ENCODE measurements at regions not wholly inside any gene's neighbourhood (a gene's known extent, or its start where the extent isn't known, plus 50 kb on each side); places are given as distances from the start of the nearest gene placed in this dataset.

DNA sequence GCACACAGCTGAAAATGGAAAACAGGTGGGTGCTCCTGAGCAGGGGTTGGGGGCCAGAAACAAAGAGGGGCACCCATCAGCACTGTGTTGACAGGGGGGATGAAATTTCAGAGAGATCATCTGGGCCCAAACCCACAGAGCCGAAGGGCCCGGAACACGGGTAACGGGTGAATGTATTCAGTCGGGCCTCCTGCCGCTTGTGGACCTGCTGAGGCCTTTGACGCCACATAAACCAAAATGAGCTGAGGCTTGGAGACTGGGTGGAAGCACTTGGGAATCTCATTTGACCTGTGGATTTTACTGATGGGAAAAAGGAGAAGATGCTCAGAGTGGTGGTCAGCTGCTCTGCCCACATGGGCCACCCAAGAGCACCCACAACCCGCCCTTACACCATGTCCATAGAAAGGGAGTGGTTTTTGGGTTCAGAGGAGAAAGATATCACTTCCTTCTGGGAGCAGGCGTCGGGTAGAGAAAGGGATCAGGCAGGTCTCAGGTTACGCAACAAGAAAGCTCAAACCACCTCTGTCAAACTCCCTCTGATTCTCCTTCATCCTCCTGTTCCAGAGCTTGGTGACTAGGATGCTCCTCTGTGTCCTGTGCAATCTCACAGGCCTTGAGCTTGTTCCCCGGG, 106.8 kb upstream of the BCL2L14 start:
- Histone ChIP-seq H3K4me1 (ENCODE audit: control insufficient read depth, insufficient read depth, low read length) (peaks cover 5% of the 10 kb centered on the region), H3K4me2 (ENCODE audit: low read length) (no peak overlapping the region), H3K9me3 (replicated peaks; ENCODE audit: low read length) (no peaks in the 10 kb centered on the region), H3K4me3 (ENCODE audit: low read length) (no peak overlapping the region), H3K9ac (ENCODE audit: low read depth, low read length) (no peak overlapping the region), H3K36me3 (ENCODE audit: insufficient read depth, low read length) (no peaks in the 10 kb centered on the region), H3K27me3 (ENCODE audit: control insufficient read depth, insufficient read depth, low read length) (peaks cover 13% of the 10 kb centered on the region)

GRCh38 chr12:11965258-11965910, 105.4 kb upstream of the BCL2L14 start:
- no peaks in the 10 kb centered on the region for H3K36me3 ChIP-seq (ENCODE audit: insufficient read depth, low read length)
- no peaks in the 10 kb centered on the region for H3K4me1 ChIP-seq (ENCODE audit: control insufficient read depth, insufficient read depth, low read length)
- H3K9me3 ChIP-seq (replicated peaks; ENCODE audit: low read length): no peaks in the 10 kb centered on the region

DNA sequence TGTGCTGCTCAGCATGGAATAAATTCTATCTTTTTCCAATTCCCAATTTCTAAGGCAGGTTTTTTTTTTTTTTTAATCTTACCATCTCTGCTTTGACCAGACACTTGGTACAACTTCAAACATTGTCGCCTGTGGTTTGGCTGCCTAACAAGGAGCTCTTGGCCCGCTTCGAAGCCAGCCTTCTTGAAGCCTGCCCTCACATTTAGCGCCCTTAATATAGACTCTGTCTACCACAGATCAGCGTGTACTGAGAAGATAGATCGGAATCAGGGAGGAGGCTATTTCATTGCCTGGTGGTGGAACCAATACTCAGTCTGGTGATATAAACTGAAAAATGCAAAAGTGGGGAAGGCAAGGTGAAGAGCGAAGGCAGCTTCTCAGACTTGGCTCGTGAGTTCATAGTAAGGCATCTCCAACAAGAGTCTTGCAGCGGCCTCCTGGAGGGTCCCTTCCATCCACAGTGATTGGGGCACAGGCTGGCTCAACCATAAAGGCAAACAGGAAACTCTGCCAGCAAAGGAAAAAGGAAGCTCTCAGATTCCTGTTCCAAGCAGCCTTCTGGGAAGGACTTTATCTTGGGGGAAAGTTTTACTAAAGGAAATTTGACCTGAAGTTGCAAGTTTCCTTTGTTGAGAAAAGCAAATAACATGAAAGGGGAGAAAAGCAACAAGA, 103.2 kb upstream of the BCL2L14 start:
- no peaks in the 10 kb centered on the region for H3K4me1 ChIP-seq (ENCODE audit: control insufficient read depth, insufficient read depth, low read length)
- no peak overlapping the region for H3K4me3 ChIP-seq (ENCODE audit: low read length)
- H3K9ac ChIP-seq (ENCODE audit: low read depth, low read length): no peak overlapping the region
- H3K4me2 ChIP-seq (ENCODE audit: low read length): no peak overlapping the region
- peaks cover 16% of the 10 kb centered on the region for H3K27me3 ChIP-seq (ENCODE audit: control insufficient read depth, insufficient read depth, low read length)
- H3K9me3 ChIP-seq (replicated peaks; ENCODE audit: low read length): no peaks in the 10 kb centered on the region
- H3K36me3 ChIP-seq (ENCODE audit: insufficient read depth, low read length): no peaks in the 10 kb centered on the region

More at GRCh38 chr12:11965258-11965910, 105.4 kb upstream of the BCL2L14 start:
- H3K4me2 ChIP-seq (ENCODE audit: low read length): no peak overlapping the region
- H3K4me3 ChIP-seq (ENCODE audit: low read length): no peak overlapping the region
- H3K27me3 ChIP-seq (ENCODE audit: control insufficient read depth, insufficient read depth, low read length): peaks cover 16% of the 10 kb centered on the region
- no peak overlapping the region for H3K9ac ChIP-seq (ENCODE audit: low read depth, low read length)

DNA sequence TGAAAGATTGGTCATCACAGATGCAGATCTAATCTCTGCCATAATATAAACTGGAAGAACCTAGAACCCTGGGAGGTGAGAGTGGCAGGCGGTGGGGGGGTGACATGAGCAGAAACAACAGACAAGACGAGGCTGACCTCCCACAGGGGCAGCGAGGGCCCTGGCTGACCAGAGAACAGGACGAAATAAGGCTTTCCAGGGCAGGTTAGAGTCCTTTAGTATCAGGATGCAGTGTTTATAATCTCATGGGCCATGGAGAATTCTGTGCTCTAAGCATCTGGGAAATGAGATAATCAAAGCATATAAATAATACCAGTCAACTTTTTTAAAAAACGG, 102.7 kb upstream of the BCL2L14 start:
- Histone ChIP-seq H3K4me3 (ENCODE audit: low read length) (no peak overlapping the region), H3K4me2 (ENCODE audit: low read length) (no peak overlapping the region), H3K27me3 (ENCODE audit: control insufficient read depth, insufficient read depth, low read length) (peaks cover 19% of the 10 kb centered on the region), H3K9ac (ENCODE audit: low read depth, low read length) (no peak overlapping the region), H3K9me3 (replicated peaks; ENCODE audit: low read length) (no peaks in the 10 kb centered on the region), H3K36me3 (ENCODE audit: insufficient read depth, low read length) (no peaks in the 10 kb centered on the region), H3K4me1 (ENCODE audit: control insufficient read depth, insufficient read depth, low read length) (no peaks in the 10 kb centered on the region)

DNA sequence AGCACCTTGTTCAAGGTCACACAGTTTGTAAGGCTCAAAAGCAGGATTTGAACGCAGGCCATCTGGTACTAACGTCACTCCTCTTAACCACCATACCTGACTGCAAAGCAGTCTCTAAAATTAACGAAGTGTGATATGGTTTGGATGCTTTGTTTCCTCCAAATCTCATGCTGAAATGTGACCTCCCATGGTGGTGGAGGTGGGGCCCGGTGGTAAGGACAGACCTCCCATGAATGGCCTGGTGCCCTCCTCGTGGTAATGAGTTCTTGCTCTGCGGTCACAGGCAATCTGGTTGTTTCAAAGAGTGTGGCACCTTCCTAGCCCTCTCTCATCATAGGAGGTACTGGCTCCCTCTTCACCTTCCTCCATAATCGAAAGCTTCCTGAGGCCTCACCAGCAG, 102.2 kb upstream of the BCL2L14 start:
- H3K9me3 ChIP-seq (replicated peaks; ENCODE audit: low read length): no peaks in the 10 kb centered on the region
- H3K4me1 ChIP-seq (ENCODE audit: control insufficient read depth, insufficient read depth, low read length): no peaks in the 10 kb centered on the region
- H3K4me2 ChIP-seq (ENCODE audit: low read length): no peak overlapping the region
- no peak overlapping the region for H3K9ac ChIP-seq (ENCODE audit: low read depth, low read length)
- H3K4me3 ChIP-seq (ENCODE audit: low read length): no peak overlapping the region
- peaks cover 22% of the 10 kb centered on the region for H3K27me3 ChIP-seq (ENCODE audit: control insufficient read depth, insufficient read depth, low read length)
- H3K36me3 ChIP-seq (ENCODE audit: insufficient read depth, low read length): no peaks in the 10 kb centered on the region

DNA sequence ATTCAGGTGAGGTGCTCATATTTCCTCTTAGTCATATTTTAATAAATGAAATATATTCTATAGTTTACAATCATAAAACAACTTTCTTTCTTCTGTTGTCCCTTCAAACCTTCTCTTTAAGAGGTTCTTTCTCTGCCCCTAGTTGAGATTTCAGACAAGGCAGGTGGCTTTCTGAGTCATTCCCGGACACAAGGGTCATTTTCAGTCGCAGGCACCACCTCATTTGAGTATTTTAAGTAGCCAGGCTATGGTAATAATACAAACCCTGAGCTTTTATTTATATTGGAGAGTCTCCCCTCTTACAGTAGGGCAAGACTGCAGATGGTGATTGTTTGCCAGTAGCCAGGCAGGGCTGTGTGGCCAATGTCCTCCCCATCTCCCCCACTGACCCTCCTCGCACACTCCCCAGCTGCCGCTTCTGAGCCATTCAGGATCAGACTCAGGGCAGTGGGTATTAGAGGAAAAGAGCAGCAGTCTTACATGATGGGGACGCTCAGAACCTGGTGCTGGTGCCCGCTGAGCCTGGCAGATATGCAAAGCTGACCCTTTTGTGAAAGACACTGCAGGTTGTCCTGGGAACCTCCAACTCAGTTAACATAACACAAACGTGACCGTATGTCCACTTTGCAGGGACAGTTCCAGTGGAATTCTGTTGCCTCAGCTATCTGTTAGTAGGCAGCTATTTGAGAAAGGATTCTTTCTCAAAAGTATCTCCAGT, 101.1 kb upstream of the BCL2L14 start:
- H3K4me2 ChIP-seq (ENCODE audit: low read length): no peak overlapping the region
- H3K9me3 ChIP-seq (replicated peaks; ENCODE audit: low read length): no peaks in the 10 kb centered on the region
- no peak overlapping the region for H3K9ac ChIP-seq (ENCODE audit: low read depth, low read length)
- H3K4me3 ChIP-seq (ENCODE audit: low read length): no peak overlapping the region
- H3K27me3 ChIP-seq (ENCODE audit: control insufficient read depth, insufficient read depth, low read length): peaks cover 24% of the 10 kb centered on the region
- H3K4me1 ChIP-seq (ENCODE audit: control insufficient read depth, insufficient read depth, low read length): no peaks in the 10 kb centered on the region
- no peaks in the 10 kb centered on the region for H3K36me3 ChIP-seq (ENCODE audit: insufficient read depth, low read length)

DNA sequence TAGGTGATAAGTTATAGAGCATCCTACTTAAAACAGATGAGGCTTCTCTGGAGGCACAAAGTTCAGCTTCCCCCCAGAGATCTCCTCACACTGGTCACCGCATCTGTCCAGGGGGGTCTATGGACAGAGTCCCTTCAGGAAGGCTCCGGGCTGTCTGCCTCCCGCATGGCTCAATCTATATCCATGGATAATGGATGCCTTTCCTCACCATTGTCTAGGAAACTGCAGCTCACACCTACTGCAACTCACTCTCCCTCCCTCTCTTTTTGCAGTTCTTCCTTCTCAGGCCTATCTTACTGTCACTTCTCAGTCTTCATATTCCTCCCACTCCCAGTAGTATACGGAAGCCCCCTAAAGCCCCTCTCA, 100.6 kb upstream of the BCL2L14 start:
- no peaks in the 10 kb centered on the region for H3K4me1 ChIP-seq (ENCODE audit: control insufficient read depth, insufficient read depth, low read length)
- H3K27me3 ChIP-seq (ENCODE audit: control insufficient read depth, insufficient read depth, low read length): peaks cover 28% of the 10 kb centered on the region
- H3K9ac ChIP-seq (ENCODE audit: low read depth, low read length): no peak overlapping the region
- H3K4me2 ChIP-seq (ENCODE audit: low read length): no peak overlapping the region
- H3K4me3 ChIP-seq (ENCODE audit: low read length): no peak overlapping the region
- no peaks in the 10 kb centered on the region for H3K36me3 ChIP-seq (ENCODE audit: insufficient read depth, low read length)
- H3K9me3 ChIP-seq (replicated peaks; ENCODE audit: low read length): no peaks in the 10 kb centered on the region

GRCh38 chr12:11973396-11973795, 97.3 kb upstream of the BCL2L14 start:
- Histone ChIP-seq H3K9me3 (replicated peaks; ENCODE audit: low read length) (no peaks in the 10 kb centered on the region), H3K4me2 (ENCODE audit: low read length) (no peak overlapping the region), H3K4me3 (ENCODE audit: low read length) (no peak overlapping the region), H3K4me1 (ENCODE audit: control insufficient read depth, insufficient read depth, low read length) (no peaks in the 10 kb centered on the region), H3K9ac (ENCODE audit: low read depth, low read length) (no peak overlapping the region), H3K27me3 (ENCODE audit: control insufficient read depth, insufficient read depth, low read length) (peaks cover 16% of the 10 kb centered on the region), H3K36me3 (ENCODE audit: insufficient read depth, low read length) (no peaks in the 10 kb centered on the region)

DNA sequence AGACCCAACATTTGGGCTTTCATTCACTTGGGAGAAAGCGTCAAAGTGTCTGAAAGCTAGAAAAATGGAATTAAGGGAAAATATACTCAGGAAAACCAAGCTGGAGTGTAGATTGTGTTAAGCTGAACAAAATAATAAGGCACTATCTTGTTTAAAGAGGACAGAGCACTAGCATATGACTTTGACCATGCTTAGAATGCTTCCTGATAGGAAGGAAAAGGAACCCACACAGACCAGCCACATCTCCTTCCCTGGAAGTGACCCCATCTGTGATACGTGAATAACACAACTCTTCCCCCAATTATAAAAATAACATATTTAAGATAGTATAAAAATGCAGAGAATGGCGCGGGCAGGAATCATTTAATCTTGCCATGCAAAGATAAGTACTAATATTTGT, 94.7 kb upstream of the BCL2L14 start:
- no peak overlapping the region for H3K4me2 ChIP-seq (ENCODE audit: low read length)
- no peak overlapping the region for H3K4me3 ChIP-seq (ENCODE audit: low read length)
- H3K9ac ChIP-seq (ENCODE audit: low read depth, low read length): no peak overlapping the region
- H3K9me3 ChIP-seq (replicated peaks; ENCODE audit: low read length): no peaks in the 10 kb centered on the region
- H3K4me1 ChIP-seq (ENCODE audit: control insufficient read depth, insufficient read depth, low read length): peaks cover under 1% of the 10 kb centered on the region
- H3K27me3 ChIP-seq (ENCODE audit: control insufficient read depth, insufficient read depth, low read length): peaks cover 12% of the 10 kb centered on the region
- H3K36me3 ChIP-seq (ENCODE audit: insufficient read depth, low read length): no peaks in the 10 kb centered on the region

DNA sequence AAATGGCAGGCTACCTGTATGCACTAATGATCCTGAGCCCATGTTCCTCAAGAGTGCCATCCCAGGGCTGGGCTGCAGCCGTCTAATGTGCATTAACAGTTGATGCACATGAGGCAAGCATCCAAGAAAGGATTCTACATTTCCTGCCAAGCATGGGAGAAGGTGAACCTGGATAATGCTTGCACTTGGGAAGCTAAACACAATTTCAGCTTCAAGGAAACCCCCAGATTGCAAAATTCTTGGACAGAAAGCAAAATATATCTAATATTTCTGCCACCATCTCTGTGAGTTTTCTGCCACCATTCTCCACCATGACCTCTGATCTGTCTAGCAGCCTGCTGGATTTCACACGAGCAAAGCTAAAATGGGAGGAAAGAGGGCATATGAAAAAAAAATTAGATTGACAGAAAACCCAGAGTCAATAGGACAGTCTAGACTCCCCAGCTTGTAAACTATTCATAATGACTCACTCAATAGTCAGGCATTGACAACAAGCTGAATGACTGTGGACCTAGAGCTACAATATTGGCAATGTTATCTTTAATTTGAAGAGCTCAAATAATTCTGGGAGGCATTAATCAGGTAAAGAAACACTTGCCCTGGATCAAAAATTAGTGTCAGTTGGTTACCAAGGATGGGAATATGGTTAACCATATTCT, 91.9 kb upstream of the BCL2L14 start:
- Histone ChIP-seq H3K36me3 (ENCODE audit: insufficient read depth, low read length) (no peaks in the 10 kb centered on the region), H3K27me3 (ENCODE audit: control insufficient read depth, insufficient read depth, low read length) (peaks cover 7% of the 10 kb centered on the region), H3K9ac (ENCODE audit: low read depth, low read length) (no peak overlapping the region), H3K4me1 (ENCODE audit: control insufficient read depth, insufficient read depth, low read length) (peaks cover 6% of the 10 kb centered on the region), H3K4me3 (ENCODE audit: low read length) (no peak overlapping the region), H3K4me2 (ENCODE audit: low read length) (no peak overlapping the region), H3K9me3 (replicated peaks; ENCODE audit: low read length) (no peaks in the 10 kb centered on the region)

DNA sequence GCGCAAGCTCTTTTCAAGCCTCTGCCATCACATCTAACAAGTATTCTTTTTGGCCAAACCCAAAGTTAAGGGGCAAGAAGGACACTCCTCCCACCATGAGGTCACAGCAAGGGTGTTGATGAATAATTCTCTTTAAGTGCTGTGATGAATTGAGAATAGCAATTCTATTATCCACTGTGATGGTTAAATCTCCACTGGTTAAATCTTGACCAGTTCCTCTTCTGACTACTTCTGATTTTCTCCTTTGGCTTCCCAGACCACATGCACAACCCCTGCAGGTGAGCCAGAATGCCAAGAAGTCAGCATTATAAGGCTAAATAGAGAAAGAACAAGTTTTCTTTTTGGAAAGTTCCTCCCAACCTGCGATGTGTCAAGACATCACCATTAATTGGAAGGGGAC, 90.6 kb upstream of the BCL2L14 start:
- H3K27me3 ChIP-seq (ENCODE audit: control insufficient read depth, insufficient read depth, low read length): no peaks in the 10 kb centered on the region
- H3K9me3 ChIP-seq (replicated peaks; ENCODE audit: low read length): no peaks in the 10 kb centered on the region
- no peaks in the 10 kb centered on the region for H3K36me3 ChIP-seq (ENCODE audit: insufficient read depth, low read length)
- H3K9ac ChIP-seq (ENCODE audit: low read depth, low read length): no peak overlapping the region
- H3K4me1 ChIP-seq (ENCODE audit: control insufficient read depth, insufficient read depth, low read length): peaks cover 6% of the 10 kb centered on the region
- H3K4me3 ChIP-seq (ENCODE audit: low read length): no peak overlapping the region
- H3K4me2 ChIP-seq (ENCODE audit: low read length): no peak overlapping the region

Data from skeletal muscle satellite cell (primary cell).